GM23338 (cell line): ENCODE measurements at regions not wholly inside any gene's neighbourhood (a gene's known extent, or its start where the extent isn't known, plus 50 kb on each side); places are given as distances from the start of the nearest gene placed in this dataset.

ENCODE experiments used
- ATAC-seq: fragments of 200-7000 bp; cut with Tn5 transposase; 3 replicates; pipeline ENCODE4 v1.9.1; 2020
- DNase-seq: peaks from one replicate; pipeline ENCODE4 v3.0.0-alpha.2; 2015; ENCODE audit warnings: low spot score
- H2AFZ ChIP-seq: fragments of 200-600 bp; sonication (generic); 2 replicates; pipeline ENCODE4 v1.8.0; 2016; ENCODE audit warnings: antibody characterized with exemption, mild to moderate bottlenecking, moderate library complexity
- H3F3A ChIP-seq: fragments of 200-600 bp; sonication (generic); replicated peaks from 2 replicates; pipeline ENCODE4 v1.8.0; 2017; ENCODE audit warnings: antibody characterized with exemption, mixed run types, low read depth
- H3K27ac ChIP-seq: fragments of 200-600 bp; sonication (generic); 2 replicates; pipeline ENCODE4 v1.6.1; 2016; ENCODE audit warnings: low read depth
- H3K27me3 ChIP-seq: fragments of 200-600 bp; sonication (generic); 2 replicates; pipeline ENCODE4 v1.8.0; 2016; ENCODE audit warnings: mild to moderate bottlenecking, mixed run types, moderate library complexity; ENCODE audit not compliant: insufficient read depth
- H3K36me3 ChIP-seq: fragments of 200-600 bp; sonication (generic); 2 replicates; pipeline ENCODE4 v1.8.0; 2016; ENCODE audit warnings: mild to moderate bottlenecking; ENCODE audit not compliant: insufficient read depth
- H3K4me1 ChIP-seq: fragments of 200-600 bp; sonication (generic); 2 replicates; pipeline ENCODE4 v1.8.0; 2016; ENCODE audit warnings: mild to moderate bottlenecking, moderate library complexity; ENCODE audit not compliant: insufficient read depth
- H3K4me2 ChIP-seq: fragments of 200-600 bp; sonication (generic); 2 replicates; pipeline ENCODE4 v1.7.1; 2017; ENCODE audit warnings: mixed run types
- H3K4me3 ChIP-seq: fragments of 200-600 bp; sonication (generic); 2 replicates; pipeline ENCODE4 v1.6.1; 2016; ENCODE audit warnings: mixed run types
- H3K79me2 ChIP-seq: fragments of 200-600 bp; sonication (generic); replicated peaks from 2 replicates; pipeline ENCODE4 v1.8.0; 2017; ENCODE audit warnings: mild to moderate bottlenecking; ENCODE audit not compliant: insufficient read depth
- H3K9me2 ChIP-seq: fragments of 200-600 bp; sonication (generic); 2 replicates; pipeline ENCODE4 v1.8.0; 2017; ENCODE audit not compliant: insufficient read depth
- H4K20me1 ChIP-seq: fragments of 200-600 bp; sonication (generic); replicated peaks from 2 replicates; pipeline ENCODE4 v1.8.0; 2017; ENCODE audit warnings: mild to moderate bottlenecking; ENCODE audit not compliant: insufficient read depth
- H3K27ac Mint-ChIP-seq: 2 replicates; pipeline ENCODE4 v1.8.0; 2020; ENCODE audit warnings: inconsistent platforms, mild to moderate bottlenecking, moderate library complexity, mixed read lengths
- H3K27me3 Mint-ChIP-seq: 3 replicates; pipeline ENCODE4 v1.8.0; 2022; ENCODE audit warnings: low read depth, mild to moderate bottlenecking, moderate library complexity, mixed read lengths, inconsistent platforms; ENCODE audit not compliant: insufficient read depth, poor library complexity
- H3K36me3 Mint-ChIP-seq: 3 replicates; pipeline ENCODE4 v1.8.0; 2021; ENCODE audit warnings: low read depth, mild to moderate bottlenecking, inconsistent platforms, moderate library complexity, mixed read lengths
- H3K4me1 Mint-ChIP-seq: 3 replicates; pipeline ENCODE4 v1.8.0; 2020; ENCODE audit warnings: mild to moderate bottlenecking, inconsistent platforms, mixed read lengths
- H3K4me3 Mint-ChIP-seq: 3 replicates; pipeline ENCODE4 v1.8.0; 2021; ENCODE audit warnings: moderate library complexity, mild to moderate bottlenecking, inconsistent platforms, mixed read lengths
- H3K9me3 Mint-ChIP-seq: 3 replicates; pipeline ENCODE4 v1.8.0; 2020; ENCODE audit warnings: moderate library complexity, mild to moderate bottlenecking, inconsistent platforms, mixed read lengths
- CREB1 ChIP-seq: fragments of 250-450 bp; sonication (Bioruptor Pico); IDR thresholded peaks from 2 replicates; pipeline ENCODE4 v1.5.0; 2020; ENCODE audit warnings: low read depth, mild to moderate bottlenecking, moderate library complexity
- ETS1 ChIP-seq: IDR thresholded peaks from 2 replicates; pipeline ENCODE4 v1.6.1; 2016; ENCODE audit warnings: antibody characterized with exemption
- EZH2 ChIP-seq: fragments of 200-600 bp; sonication (generic); IDR thresholded peaks from one replicate; pipeline ENCODE4 v1.8.0; 2017; ENCODE audit warnings: antibody characterized with exemption, mild to moderate bottlenecking, low read depth; ENCODE audit not compliant: unreplicated experiment
- NANOG ChIP-seq: IDR thresholded peaks from 2 replicates; pipeline ENCODE4 v1.6.1; 2016; ENCODE audit warnings: antibody characterized with exemption, borderline replicate concordance
- POLR2AphosphoS5 ChIP-seq: IDR thresholded peaks from 2 replicates; pipeline ENCODE4 v1.6.1; 2016; ENCODE audit warnings: antibody characterized with exemption, low read depth
- REST ChIP-seq: IDR thresholded peaks from one replicate; pipeline ENCODE4 v1.6.1; 2018; ENCODE audit warnings: antibody characterized with exemption; ENCODE audit not compliant: unreplicated experiment
- STAT1 ChIP-seq: IDR thresholded peaks from one replicate; pipeline ENCODE4 v1.6.1; 2016; ENCODE audit warnings: antibody characterized with exemption; ENCODE audit not compliant: unreplicated experiment
- ZNF114 ChIP-seq: fragments of 250-450 bp; sonication (Bioruptor Pico); IDR thresholded peaks from 2 replicates; pipeline ENCODE4 v1.5.0; 2020; ENCODE audit warnings: mild to moderate bottlenecking, moderate library complexity
- ZNF331 ChIP-seq: fragments of 250-450 bp; sonication (Bioruptor Pico); IDR thresholded peaks from 2 replicates; pipeline ENCODE4 v1.5.0; 2020; ENCODE audit warnings: low read depth, mild to moderate bottlenecking, moderate library complexity
- ZNF462 ChIP-seq: fragments of 250-450 bp; sonication (Bioruptor Pico); IDR thresholded peaks from 2 replicates; pipeline ENCODE4 v1.5.0; 2020; ENCODE audit warnings: mild to moderate bottlenecking, moderate library complexity

- TF ChIP-seq ZNF462 (CRISPR knock-in tag) (no peak), EZH2 (no peak), STAT1 (no peak), REST (no peak), NANOG (no peak), ZNF331 (CRISPR knock-in tag) (no peak)
Observed at GRCh38 chr10:129392855-129393254, 74.2 kb upstream of the MGMT start (continued).

DNA sequence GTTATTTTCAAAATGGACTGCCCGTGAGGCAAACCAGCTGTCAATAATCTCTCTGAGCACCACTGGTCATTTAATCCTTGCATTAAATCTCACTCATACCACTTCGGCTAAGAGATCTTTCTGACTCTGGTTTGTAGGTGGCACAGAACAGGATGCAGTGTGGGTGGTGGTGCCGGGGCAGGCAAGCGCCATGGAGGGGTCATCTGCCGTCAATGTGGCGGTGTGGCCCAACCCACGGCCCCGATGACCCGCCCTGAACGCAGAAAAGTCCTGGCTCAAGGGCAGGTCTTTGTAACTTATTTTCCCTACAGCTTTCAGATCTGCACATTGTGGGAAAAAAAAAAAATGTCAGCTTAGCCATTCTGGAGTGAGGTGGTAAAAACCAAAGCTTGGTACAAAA is 73.2 kb upstream of the MGMT start:
- TF ChIP-seq EZH2 (no peak), REST (no peak), ETS1 (no peak), POLR2AphosphoS5 (no peak), CREB1 (CRISPR knock-in tag) (no peak), ZNF114 (no peak)
- no peaks in the 10 kb centered on the region for H3K79me2 ChIP-seq
- no peaks in the 10 kb centered on the region for H3K36me3 Mint-ChIP-seq
- no peaks in the 10 kb centered on the region for H3K4me1 ChIP-seq
- H3K4me3 ChIP-seq: no peak overlapping the region
- H3K9me2 ChIP-seq: no peaks in the 10 kb centered on the region
- no peak overlapping the region for H3K27ac ChIP-seq
- H3K27me3 Mint-ChIP-seq: peaks cover 6% of the 10 kb centered on the region
- H3K36me3 ChIP-seq: no peaks in the 10 kb centered on the region
- H3K4me1 Mint-ChIP-seq: peaks cover 13% of the 10 kb centered on the region; the same call in 2 of the 3 replicates
- H3K27me3 ChIP-seq: no peaks in the 10 kb centered on the region
- no peak overlapping the region for H3K4me3 Mint-ChIP-seq
- no peak overlapping the region for H3K27ac Mint-ChIP-seq
- H4K20me1 ChIP-seq: no peaks in the 10 kb centered on the region
- no peaks in the 10 kb centered on the region for H3F3A ChIP-seq
- DNase-seq (no peak), ATAC-seq (no peak)
- H3K9me3 Mint-ChIP-seq: no peaks in the 10 kb centered on the region
- no peak overlapping the region for H3K4me2 ChIP-seq
- no peak overlapping the region for H2AFZ ChIP-seq
